SK-N-SH treated with all-trans-retinoic acid at 6 μM for 48 hours (cell line): ENCODE measurements at regions not wholly inside any gene's neighbourhood (a gene's known extent, or its start where the extent isn't known, plus 50 kb on each side); places are given as distances from the start of the nearest gene placed in this dataset.

ENCODE experiments used
- GLIS3 ChIP-seq: fragments of 250-450 bp; sonication (Bioruptor Pico); IDR thresholded peaks from 2 replicates; pipeline ENCODE4 v1.5.0; 2020; ENCODE audit warnings: mild to moderate bottlenecking, moderate library complexity
- ISL1 ChIP-seq: fragments of 250-450 bp; sonication (Bioruptor Pico); IDR thresholded peaks from 2 replicates; pipeline ENCODE4 v2.1.2; 2022; ENCODE audit warnings: mild to moderate bottlenecking, moderate library complexity
- POU6F1 ChIP-seq: fragments of 250-450 bp; sonication (Bioruptor Pico); IDR thresholded peaks from 2 replicates; pipeline ENCODE4 v1.8.0; 2021; ENCODE audit warnings: low read depth, mild to moderate bottlenecking, moderate library complexity, borderline replicate concordance
- ZFP3 ChIP-seq: fragments of 250-450 bp; sonication (Bioruptor Pico); IDR thresholded peaks from 2 replicates; pipeline ENCODE4 v1.5.0; 2020; ENCODE audit warnings: mild to moderate bottlenecking, moderate library complexity
- ZFP30 ChIP-seq: fragments of 450-650 bp; formaldehyde crosslinking; IDR thresholded peaks from 2 replicates; pipeline ENCODE4 v1.5.0; 2022; ENCODE audit warnings: mild to moderate bottlenecking, moderate library complexity

- no peak for TF ChIP-seq ISL1 (CRISPR knock-in tag)
- TF ChIP-seq GLIS3 (CRISPR knock-in tag): no peak
- TF ChIP-seq ZFP30 (CRISPR knock-in tag): no peak
- TF ChIP-seq POU6F1 (CRISPR knock-in tag): no peak
- TF ChIP-seq ZFP3 (CRISPR knock-in tag): no peak
These were observed 71.7 kb upstream of the PMFBP1 start for GRCh38 chr16:72243621-72244020.
